ENCODE measurements at regions not wholly inside any gene's neighbourhood (a gene's known extent, or its start where the extent isn't known, plus 50 kb on each side); places are given as distances from the start of the nearest gene placed in this dataset.

DNA sequence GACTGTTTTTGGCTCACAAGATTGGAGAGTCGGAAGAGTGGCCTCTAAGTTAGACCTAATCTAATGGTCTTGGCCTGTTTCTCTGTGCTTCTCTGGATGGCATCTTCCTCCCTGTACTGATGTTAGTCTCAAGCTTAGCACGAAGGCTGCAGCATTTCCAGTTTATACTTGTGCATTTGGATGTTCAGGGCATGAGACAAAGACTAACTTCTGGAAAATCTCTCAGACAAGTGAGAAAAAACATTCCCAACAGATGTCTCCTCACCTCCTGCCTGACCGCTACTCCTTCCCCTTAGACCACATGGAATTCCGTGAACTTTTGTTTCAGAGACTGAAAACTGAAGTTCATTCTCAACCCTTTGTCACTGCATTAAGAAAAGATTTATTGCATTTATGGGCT is 410.8 kb upstream of the MCTP2 start:
- Histone ChIP-seq H3K4me1 (ENCODE audit: control insufficient read depth, insufficient read depth, low read length) (no peaks in the 10 kb centered on the region), H3K4me3 (ENCODE audit: low read length) (no peak overlapping the region), H3K36me3 (ENCODE audit: control insufficient read depth, insufficient read depth, low read length) (no peaks in the 10 kb centered on the region), H3K27me3 (ENCODE audit: control insufficient read depth, insufficient read depth, low read length) (no peaks in the 10 kb centered on the region), H3K9me3 (ENCODE audit: control insufficient read depth, low read length) (no peaks in the 10 kb centered on the region), H3K9ac (ENCODE audit: low read length) (no peak overlapping the region)

DNA sequence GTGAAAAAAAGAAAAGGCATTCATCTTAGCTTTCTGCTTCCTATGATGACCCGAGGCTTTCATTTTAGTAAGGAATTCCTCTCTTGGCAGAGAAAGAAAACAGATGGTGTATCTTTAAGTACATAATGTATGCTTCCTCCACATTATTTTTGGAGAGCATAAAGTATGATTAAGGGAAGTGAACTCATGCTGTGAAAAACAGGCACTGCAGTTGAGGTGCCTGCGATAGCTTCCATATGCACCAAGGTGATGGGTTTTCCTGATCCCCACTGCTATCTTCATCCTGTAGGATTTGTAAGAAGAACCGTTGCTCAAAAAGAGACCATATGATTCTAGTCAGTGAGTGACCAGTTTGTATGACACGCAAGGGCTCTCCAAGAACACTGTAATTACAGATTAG is 411.5 kb upstream of the MCTP2 start:
- H3K27me3 ChIP-seq (ENCODE audit: control insufficient read depth, insufficient read depth, low read length) = no peaks in the 10 kb centered on the region
- no peaks in the 10 kb centered on the region for H3K4me1 ChIP-seq (ENCODE audit: control insufficient read depth, insufficient read depth, low read length)
- H3K9me3 ChIP-seq (ENCODE audit: control insufficient read depth, low read length) = no peaks in the 10 kb centered on the region
- H3K36me3 ChIP-seq (ENCODE audit: control insufficient read depth, insufficient read depth, low read length) = no peaks in the 10 kb centered on the region
- no peak overlapping the region for H3K4me3 ChIP-seq (ENCODE audit: low read length)
- H3K9ac ChIP-seq (ENCODE audit: low read length) = no peak overlapping the region

DNA sequence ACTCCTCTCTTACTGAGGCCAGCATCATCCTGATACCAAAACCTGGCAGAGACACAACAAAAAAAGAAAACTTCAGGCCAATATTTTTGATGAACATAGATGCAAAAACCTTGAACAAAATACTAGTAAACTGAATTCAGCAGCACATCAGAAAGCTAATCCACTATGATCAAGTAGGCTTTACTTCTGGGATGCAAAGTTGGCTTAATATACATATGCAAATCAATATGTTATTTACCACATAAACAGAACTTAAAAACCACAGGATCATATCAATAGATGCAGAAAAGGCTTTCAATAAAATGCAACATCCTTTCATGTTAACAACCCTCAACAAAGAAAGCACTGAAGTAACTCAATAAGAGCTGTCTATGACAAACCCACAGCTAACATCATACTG is 414.5 kb upstream of the MCTP2 start:
- Histone ChIP-seq H3K27me3 (ENCODE audit: control insufficient read depth, insufficient read depth, low read length) (no peaks in the 10 kb centered on the region), H3K9me3 (ENCODE audit: control insufficient read depth, low read length) (no peaks in the 10 kb centered on the region), H3K4me1 (ENCODE audit: control insufficient read depth, insufficient read depth, low read length) (no peaks in the 10 kb centered on the region), H3K4me3 (ENCODE audit: low read length) (no peak overlapping the region), H3K9ac (ENCODE audit: low read length) (no peak overlapping the region), H3K36me3 (ENCODE audit: control insufficient read depth, insufficient read depth, low read length) (no peaks in the 10 kb centered on the region)

DNA sequence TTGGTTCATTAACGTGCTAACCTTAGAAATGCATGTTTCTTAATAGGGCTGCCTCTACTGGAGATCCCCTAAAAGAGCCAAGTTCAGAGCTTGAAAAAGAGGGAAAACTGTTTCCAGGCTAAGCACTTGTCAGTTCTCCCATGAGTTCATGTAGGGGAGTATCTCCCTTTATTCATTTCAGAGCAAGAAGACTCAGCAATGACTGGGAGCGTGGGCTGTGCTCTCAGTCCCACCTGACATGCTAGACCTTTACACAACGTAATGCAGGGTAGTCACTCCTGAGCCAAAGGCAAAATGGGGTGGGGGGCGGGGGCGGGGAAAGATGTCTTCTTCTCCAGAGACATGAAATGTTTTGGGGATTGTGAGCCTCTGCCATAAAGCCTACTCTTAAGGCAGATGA is 420.1 kb upstream of the MCTP2 start:
- no peaks in the 10 kb centered on the region for H3K4me1 ChIP-seq (ENCODE audit: control insufficient read depth, insufficient read depth, low read length)
- H3K9me3 ChIP-seq (ENCODE audit: control insufficient read depth, low read length) = no peaks in the 10 kb centered on the region

DNA sequence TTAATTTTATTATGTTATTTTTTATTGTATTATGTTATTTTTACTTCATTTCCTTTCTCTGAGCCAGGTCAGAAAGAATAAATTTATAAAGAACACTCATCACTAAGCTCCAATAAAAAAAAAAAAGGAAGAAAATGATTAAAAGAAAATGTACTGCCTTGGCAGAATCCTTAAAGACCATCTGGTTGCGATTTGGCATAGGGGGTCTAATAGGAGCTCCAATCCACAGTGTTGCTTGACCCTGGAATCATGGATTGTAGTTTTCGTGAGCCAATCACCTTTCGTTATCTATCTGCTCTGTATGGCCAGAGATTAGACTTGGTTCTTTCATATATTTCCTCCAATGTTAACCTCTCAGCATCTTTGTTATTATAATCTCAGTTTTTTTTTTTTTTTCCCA is 421.8 kb upstream of the MCTP2 start:
- H3K36me3 ChIP-seq (ENCODE audit: control insufficient read depth, insufficient read depth, low read length) = no peaks in the 10 kb centered on the region
- H3K4me1 ChIP-seq (ENCODE audit: control insufficient read depth, insufficient read depth, low read length) = no peaks in the 10 kb centered on the region
- H3K9me3 ChIP-seq (ENCODE audit: control insufficient read depth, low read length) = no peaks in the 10 kb centered on the region
- H3K4me3 ChIP-seq (ENCODE audit: low read length) = no peak overlapping the region
- H3K27me3 ChIP-seq (ENCODE audit: control insufficient read depth, insufficient read depth, low read length) = no peaks in the 10 kb centered on the region
- H3K9ac ChIP-seq (ENCODE audit: low read length) = no peak overlapping the region

More for the DNA sequence above, 420.1 kb upstream of the MCTP2 start:
- H3K36me3 ChIP-seq (ENCODE audit: control insufficient read depth, insufficient read depth, low read length) = no peaks in the 10 kb centered on the region
- no peak overlapping the region for H3K9ac ChIP-seq (ENCODE audit: low read length)
- no peaks in the 10 kb centered on the region for H3K27me3 ChIP-seq (ENCODE audit: control insufficient read depth, insufficient read depth, low read length)
- no peak overlapping the region for H3K4me3 ChIP-seq (ENCODE audit: low read length)

GRCh38 chr15:93803421-93804152 is 427.8 kb upstream of the MCTP2 start:
- Histone ChIP-seq H3K27me3 (ENCODE audit: control insufficient read depth, insufficient read depth, low read length) (no peaks in the 10 kb centered on the region), H3K4me1 (ENCODE audit: control insufficient read depth, insufficient read depth, low read length) (no peaks in the 10 kb centered on the region), H3K9me3 (ENCODE audit: control insufficient read depth, low read length) (no peaks in the 10 kb centered on the region), H3K4me3 (ENCODE audit: low read length) (no peak overlapping the region), H3K9ac (ENCODE audit: low read length) (no peak overlapping the region), H3K36me3 (ENCODE audit: control insufficient read depth, insufficient read depth, low read length) (no peaks in the 10 kb centered on the region)

DNA sequence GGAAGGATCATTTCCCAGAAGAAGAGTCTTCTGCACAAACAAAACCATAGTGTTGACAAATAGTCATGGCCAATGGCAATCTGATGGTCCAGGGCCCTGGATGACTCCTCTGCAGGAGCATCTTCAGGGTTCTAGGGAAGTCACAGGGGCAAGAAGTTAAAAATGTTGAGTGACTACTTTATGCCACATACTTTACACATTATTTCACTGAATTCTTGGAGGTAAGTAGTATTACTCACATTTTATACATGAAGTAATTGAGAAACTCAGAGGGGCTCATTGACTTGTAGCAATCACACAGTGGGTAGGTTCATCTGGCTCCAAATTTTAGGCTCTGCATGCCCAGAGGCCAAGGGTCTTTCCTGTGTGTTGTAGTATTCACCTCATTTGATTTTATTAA is 430.2 kb upstream of the MCTP2 start:
- Histone ChIP-seq H3K4me3 (ENCODE audit: low read length) (no peak overlapping the region), H3K9me3 (ENCODE audit: control insufficient read depth, low read length) (no peaks in the 10 kb centered on the region), H3K36me3 (ENCODE audit: control insufficient read depth, insufficient read depth, low read length) (no peaks in the 10 kb centered on the region), H3K4me1 (ENCODE audit: control insufficient read depth, insufficient read depth, low read length) (no peaks in the 10 kb centered on the region), H3K27me3 (ENCODE audit: control insufficient read depth, insufficient read depth, low read length) (no peaks in the 10 kb centered on the region), H3K9ac (ENCODE audit: low read length) (no peak overlapping the region)

GRCh38 chr15:93800805-93801204 is 430.6 kb upstream of the MCTP2 start:
- no peaks in the 10 kb centered on the region for H3K27me3 ChIP-seq (ENCODE audit: control insufficient read depth, insufficient read depth, low read length)
- no peaks in the 10 kb centered on the region for H3K4me1 ChIP-seq (ENCODE audit: control insufficient read depth, insufficient read depth, low read length)
- H3K9ac ChIP-seq (ENCODE audit: low read length) = no peak overlapping the region
- no peaks in the 10 kb centered on the region for H3K9me3 ChIP-seq (ENCODE audit: control insufficient read depth, low read length)
- no peaks in the 10 kb centered on the region for H3K36me3 ChIP-seq (ENCODE audit: control insufficient read depth, insufficient read depth, low read length)
- no peak overlapping the region for H3K4me3 ChIP-seq (ENCODE audit: low read length)

- Histone ChIP-seq H3K9ac (ENCODE audit: low read length) (no peak overlapping the region), H3K4me1 (ENCODE audit: control insufficient read depth, insufficient read depth, low read length) (no peaks in the 10 kb centered on the region), H3K36me3 (ENCODE audit: control insufficient read depth, insufficient read depth, low read length) (no peaks in the 10 kb centered on the region), H3K27me3 (ENCODE audit: control insufficient read depth, insufficient read depth, low read length) (no peaks in the 10 kb centered on the region), H3K9me3 (ENCODE audit: control insufficient read depth, low read length) (no peaks in the 10 kb centered on the region), H3K4me3 (ENCODE audit: low read length) (no peak overlapping the region)
Measured at GRCh38 chr15:93789441-93789840, 441.9 kb upstream of the MCTP2 start.

- H3K9ac ChIP-seq (ENCODE audit: low read length) = no peak overlapping the region
- no peaks in the 10 kb centered on the region for H3K36me3 ChIP-seq (ENCODE audit: control insufficient read depth, insufficient read depth, low read length)
- no peaks in the 10 kb centered on the region for H3K27me3 ChIP-seq (ENCODE audit: control insufficient read depth, insufficient read depth, low read length)
- no peaks in the 10 kb centered on the region for H3K4me1 ChIP-seq (ENCODE audit: control insufficient read depth, insufficient read depth, low read length)
- no peak overlapping the region for H3K4me3 ChIP-seq (ENCODE audit: low read length)
- H3K9me3 ChIP-seq (ENCODE audit: control insufficient read depth, low read length) = no peaks in the 10 kb centered on the region
Measured at GRCh38 chr15:93780073-93780472, 451.3 kb upstream of the MCTP2 start.

DNA sequence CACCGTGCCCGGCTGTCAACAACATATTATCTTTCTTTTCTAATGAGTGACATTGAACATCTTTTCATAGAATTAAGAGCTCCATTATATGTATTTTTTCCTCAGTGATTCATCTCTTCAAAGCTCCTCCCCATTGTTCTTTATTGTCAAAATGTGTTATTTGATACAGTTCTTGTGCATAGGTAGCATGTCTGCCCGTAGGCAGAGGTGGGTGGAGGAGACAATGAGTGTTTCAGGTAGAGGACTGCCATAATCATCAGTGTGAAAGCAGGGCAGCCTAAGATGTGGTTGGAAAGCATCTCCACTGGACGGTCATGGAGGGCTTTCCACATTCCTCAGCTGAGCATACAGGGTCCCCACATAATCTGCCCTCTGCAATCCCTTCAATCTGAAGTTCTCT is 452.0 kb upstream of the MCTP2 start:
- no peaks in the 10 kb centered on the region for H3K9me3 ChIP-seq (ENCODE audit: control insufficient read depth, low read length)
- no peak overlapping the region for H3K9ac ChIP-seq (ENCODE audit: low read length)
- H3K27me3 ChIP-seq (ENCODE audit: control insufficient read depth, insufficient read depth, low read length) = no peaks in the 10 kb centered on the region
- H3K4me3 ChIP-seq (ENCODE audit: low read length) = no peak overlapping the region
- no peaks in the 10 kb centered on the region for H3K36me3 ChIP-seq (ENCODE audit: control insufficient read depth, insufficient read depth, low read length)
- H3K4me1 ChIP-seq (ENCODE audit: control insufficient read depth, insufficient read depth, low read length) = no peaks in the 10 kb centered on the region

DNA sequence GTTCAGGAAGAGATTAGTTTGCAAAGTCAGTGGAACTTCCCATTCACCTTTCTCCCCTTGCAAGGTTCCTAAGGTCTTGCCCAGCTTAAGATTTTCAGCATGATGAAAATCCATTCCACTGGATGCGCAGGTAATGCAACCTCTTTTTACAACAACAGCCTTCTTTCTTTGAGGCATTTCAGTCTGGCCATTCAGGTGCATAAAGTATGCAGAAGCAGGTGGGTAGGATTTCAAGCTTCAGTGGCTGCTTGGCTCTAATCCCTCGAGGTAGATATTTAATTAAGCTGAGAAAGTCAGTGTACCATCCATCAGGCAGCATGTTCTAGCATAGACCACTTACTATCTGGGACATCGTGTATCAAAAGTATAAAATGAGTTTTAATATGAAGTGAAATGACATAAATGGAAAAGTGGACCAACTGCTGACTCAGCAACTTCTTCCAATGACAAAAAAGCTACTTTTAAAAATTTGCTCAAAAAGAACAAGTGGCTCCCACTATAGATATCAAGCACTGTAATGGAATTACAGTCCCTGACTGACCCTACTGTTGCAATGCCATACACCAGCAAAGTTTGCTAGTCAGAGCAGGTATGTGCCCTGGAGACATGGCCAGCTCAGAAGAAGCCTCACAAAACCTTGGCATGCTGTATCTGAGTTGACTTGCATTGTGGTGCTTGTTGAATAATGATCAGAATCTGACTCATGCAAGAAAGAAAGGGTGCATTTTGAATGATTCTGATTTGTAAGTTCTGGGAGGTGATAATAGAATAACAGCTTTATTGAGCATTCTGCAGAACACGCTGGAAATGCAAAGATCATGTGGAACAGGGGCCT is 459.9 kb upstream of the MCTP2 start:
- Histone ChIP-seq H3K9ac (ENCODE audit: low read length) (no peak overlapping the region), H3K9me3 (ENCODE audit: control insufficient read depth, low read length) (no peaks in the 10 kb centered on the region), H3K4me1 (ENCODE audit: control insufficient read depth, insufficient read depth, low read length) (no peaks in the 10 kb centered on the region), H3K4me3 (ENCODE audit: low read length) (no peak overlapping the region), H3K27me3 (ENCODE audit: control insufficient read depth, insufficient read depth, low read length) (no peaks in the 10 kb centered on the region), H3K36me3 (ENCODE audit: control insufficient read depth, insufficient read depth, low read length) (no peaks in the 10 kb centered on the region)

All from mucosa of stomach (tissue), 1 donor.